HG03095 (cell line): ENCODE measurements at regions not wholly inside any gene's neighbourhood (a gene's known extent, or its start where the extent isn't known, plus 50 kb on each side); places are given as distances from the start of the nearest gene placed in this dataset.

Experiments used
- ATAC-seq: cut with Tn5 transposase; IDR thresholded peaks from one replicate; pipeline ENCODE4 v1.9.1; 2021; ENCODE audit warnings: moderate library complexity; ENCODE audit not compliant: unreplicated experiment

- ATAC-seq: no peak
These were observed 222.8 kb upstream of the PRR20A start for GRCh38 chr13:56917966-56918365.

- ATAC-seq: no peak
These were observed 217.0 kb upstream of the PRR20A start for GRCh38 chr13:56923626-56924140.

- no peak for ATAC-seq
These were observed 216.3 kb upstream of the PRR20A start for GRCh38 chr13:56924401-56924800.

- no peak for ATAC-seq
These were observed 208.6 kb upstream of the PRR20A start for GRCh38 chr13:56932104-56932503.

GRCh38 chr13:56953965-56954364, 186.8 kb upstream of the PRR20A start:
- no peak for ATAC-seq

- no peak for ATAC-seq
These were observed 165.1 kb upstream of the PRR20A start for GRCh38 chr13:56975647-56976046.

GRCh38 chr13:56980856-56981255, 159.9 kb upstream of the PRR20A start:
- no peak for ATAC-seq

- no peak for ATAC-seq
These were observed 154.6 kb upstream of the PRR20A start for GRCh38 chr13:56986121-56986520.

- ATAC-seq: no peak
These were observed 152.2 kb upstream of the PRR20A start for GRCh38 chr13:56988543-56988942.

GRCh38 chr13:57003682-57004081, 137.0 kb upstream of the PRR20A start:
- ATAC-seq: no peak

GRCh38 chr13:57017357-57017756, 123.4 kb upstream of the PRR20A start:
- no peak for ATAC-seq

- ATAC-seq: no peak
These were observed 121.8 kb upstream of the PRR20A start for GRCh38 chr13:57018915-57019314.

GRCh38 chr13:57030671-57031070, 110.0 kb upstream of the PRR20A start:
- ATAC-seq: no peak

GRCh38 chr13:57036290-57036689, 104.4 kb upstream of the PRR20A start:
- no peak for ATAC-seq

- no peak for ATAC-seq
These were observed 95.8 kb upstream of the PRR20A start for GRCh38 chr13:57044910-57045309.

GRCh38 chr13:57045826-57046546, 94.7 kb upstream of the PRR20A start:
- ATAC-seq: no peak

GRCh38 chr13:57056601-57057180, 84.0 kb upstream of the PRR20A start:
- ATAC-seq: no peak

- no peak for ATAC-seq
These were observed 77.7 kb upstream of the PRR20A start for GRCh38 chr13:57063007-57063406.

GRCh38 chr13:57073983-57074382, 66.7 kb upstream of the PRR20A start:
- no peak for ATAC-seq

- ATAC-seq: no peak
These were observed 65.1 kb upstream of the PRR20A start for GRCh38 chr13:57075588-57075987.

- ATAC-seq: no peak
These were observed 53.7 kb upstream of the PRR20A start for GRCh38 chr13:57087006-57087405.
